ENCODE measurements at regions not wholly inside any gene's neighbourhood (a gene's known extent, or its start where the extent isn't known, plus 50 kb on each side); places are given as distances from the start of the nearest gene placed in this dataset.

GRCh38 chr11:23099256-23099655 is 239.0 kb upstream of the CCDC179 start:
- no peak overlapping the region for H3K4me3 ChIP-seq (ENCODE audit: low read depth, low read length)
- TF ChIP-seq, protein P1, sequence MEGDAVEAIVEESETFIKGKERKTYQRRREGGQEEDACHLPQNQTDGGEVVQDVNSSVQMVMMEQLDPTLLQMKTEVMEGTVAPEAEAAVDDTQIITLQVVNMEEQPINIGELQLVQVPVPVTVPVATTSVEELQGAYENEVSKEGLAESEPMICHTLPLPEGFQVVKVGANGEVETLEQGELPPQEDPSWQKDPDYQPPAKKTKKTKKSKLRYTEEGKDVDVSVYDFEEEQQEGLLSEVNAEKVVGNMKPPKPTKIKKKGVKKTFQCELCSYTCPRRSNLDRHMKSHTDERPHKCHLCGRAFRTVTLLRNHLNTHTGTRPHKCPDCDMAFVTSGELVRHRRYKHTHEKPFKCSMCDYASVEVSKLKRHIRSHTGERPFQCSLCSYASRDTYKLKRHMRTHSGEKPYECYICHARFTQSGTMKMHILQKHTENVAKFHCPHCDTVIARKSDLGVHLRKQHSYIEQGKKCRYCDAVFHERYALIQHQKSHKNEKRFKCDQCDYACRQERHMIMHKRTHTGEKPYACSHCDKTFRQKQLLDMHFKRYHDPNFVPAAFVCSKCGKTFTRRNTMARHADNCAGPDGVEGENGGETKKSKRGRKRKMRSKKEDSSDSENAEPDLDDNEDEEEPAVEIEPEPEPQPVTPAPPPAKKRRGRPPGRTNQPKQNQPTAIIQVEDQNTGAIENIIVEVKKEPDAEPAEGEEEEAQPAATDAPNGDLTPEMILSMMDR (IDR thresholded peaks at IDR 0.05; ENCODE audit: low read depth, low read length, missing control alignments) = no peak
- no peak for DNase-seq (ENCODE audit: low read depth)
- in situ Hi-C loops (cut with HindIII; ENCODE audit: low sequenced_read_pairs) = no loop called here

DNA sequence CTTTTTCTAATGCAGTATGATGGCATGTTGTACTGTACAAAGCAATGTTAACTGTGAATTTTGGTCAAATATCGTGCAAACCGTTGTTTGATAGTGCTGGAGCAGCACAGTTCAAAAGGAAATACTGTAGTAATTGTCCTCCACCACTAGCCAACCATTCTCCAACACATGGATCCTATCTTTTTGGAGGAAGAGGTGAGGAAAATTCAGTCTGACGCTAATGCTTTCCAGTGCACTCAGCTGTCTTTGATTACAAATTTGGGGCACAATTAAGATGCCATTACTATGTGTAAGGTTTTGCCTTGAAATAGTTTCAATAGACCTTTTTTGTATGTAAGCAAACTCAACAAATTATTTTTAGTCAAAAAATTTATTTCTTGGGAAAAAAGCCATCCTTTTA is 240.5 kb upstream of the CCDC179 start:
- no peak for DNase-seq (ENCODE audit: low read depth)

GRCh38 chr11:23103416-23103815 is 243.1 kb upstream of the CCDC179 start:
- DNase-seq (ENCODE audit: low read depth) = no peak
- in situ Hi-C loops (cut with HindIII; ENCODE audit: low sequenced_read_pairs) = no loop called here
- TF ChIP-seq, protein P1 (IDR thresholded peaks at IDR 0.05; ENCODE audit: low read depth, low read length, missing control alignments) = no peak
- no peak overlapping the region for H3K4me3 ChIP-seq (ENCODE audit: low read depth, low read length)

More for the DNA sequence above, 240.5 kb upstream of the CCDC179 start:
- H3K4me3 ChIP-seq (ENCODE audit: low read depth, low read length) = no peak overlapping the region
- TF ChIP-seq, protein P1 (IDR thresholded peaks at IDR 0.05; ENCODE audit: low read depth, low read length, missing control alignments) = no peak
- in situ Hi-C loops (cut with HindIII; ENCODE audit: low sequenced_read_pairs) = no loop called here

DNA sequence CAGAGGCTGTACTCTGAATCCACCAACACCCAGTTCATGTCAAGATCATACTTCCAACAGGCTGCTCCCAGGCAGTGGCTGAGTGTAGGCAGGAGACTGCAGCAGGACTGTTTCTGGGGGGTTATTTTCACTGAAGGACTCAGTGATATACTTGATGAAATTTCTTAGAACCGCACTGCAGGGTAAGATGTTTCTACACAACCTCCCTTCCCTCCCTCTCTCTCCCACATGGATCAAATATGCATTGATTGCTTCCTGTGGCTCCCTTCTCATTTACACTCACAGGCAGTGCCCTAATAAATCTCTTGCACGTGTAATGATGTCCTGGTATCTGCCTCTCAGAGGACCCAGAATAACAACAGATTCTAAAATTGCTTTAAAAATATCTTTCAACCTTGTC is 251.3 kb upstream of the CCDC179 start:
- in situ Hi-C loops (cut with HindIII; ENCODE audit: low sequenced_read_pairs) = no loop called here
- DNase-seq (ENCODE audit: low read depth) = no peak
- TF ChIP-seq, protein P1 (IDR thresholded peaks at IDR 0.05; ENCODE audit: low read depth, low read length, missing control alignments) = no peak
- no peak overlapping the region for H3K4me3 ChIP-seq (ENCODE audit: low read depth, low read length)

DNA sequence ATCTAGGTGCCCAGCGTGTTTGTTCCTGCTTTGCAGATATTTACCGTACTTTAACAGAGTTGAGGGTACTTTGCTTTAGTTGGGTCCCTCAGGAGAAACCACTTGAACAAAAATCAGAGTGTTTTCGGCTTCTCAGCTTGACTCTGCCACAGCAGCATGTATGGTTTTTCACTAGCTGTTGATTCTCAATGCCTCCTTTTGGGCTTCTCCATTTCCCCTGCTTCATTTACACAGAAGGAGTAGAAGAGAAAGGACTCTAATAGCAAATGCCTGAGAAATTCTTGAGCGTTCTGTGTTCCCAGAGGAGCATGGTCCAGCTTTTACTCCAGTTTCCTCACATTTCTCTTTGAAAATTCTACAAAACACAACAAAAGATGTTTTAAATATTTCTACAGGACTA is 252.1 kb upstream of the CCDC179 start:
- in situ Hi-C loops (cut with HindIII; ENCODE audit: low sequenced_read_pairs) = no loop called here
- no peak for DNase-seq (ENCODE audit: low read depth)
- H3K4me3 ChIP-seq (ENCODE audit: low read depth, low read length) = no peak overlapping the region
- TF ChIP-seq, protein P1 (IDR thresholded peaks at IDR 0.05; ENCODE audit: low read depth, low read length, missing control alignments) = no peak

GRCh38 chr11:23112987-23113886 is 253.0 kb upstream of the CCDC179 start:
- TF ChIP-seq, protein P1 (IDR thresholded peaks at IDR 0.05; ENCODE audit: low read depth, low read length, missing control alignments) = peak; percentile 64
- in situ Hi-C loops (cut with HindIII; ENCODE audit: low sequenced_read_pairs) = no loop called here
- DNase-seq (ENCODE audit: low read depth) = peak; percentile 42
- no peak overlapping the region for H3K4me3 ChIP-seq (ENCODE audit: low read depth, low read length)
